Endothelial cell of umbilical vein (primary cell): ENCODE measurements at regions not wholly inside any gene's neighbourhood (a gene's known extent, or its start where the extent isn't known, plus 50 kb on each side); places are given as distances from the start of the nearest gene placed in this dataset.

Experiments used
- BruUV-seq: library from RNA; stranded (reverse); fragments of 400-500 nt; replicated peaks from 2 replicates; lab custom pipeline; 2021; lab: Mats Ljungman, UMichigan
- CTCF ChIA-PET: fragments of 300-600, 350-600 bp; sonication (Branson Sonifier 250); formaldehyde crosslinking; loops from one replicate; lab custom pipeline; 2021; ENCODE audit warnings: antibody characterized with exemption, inconsistent platforms; lab: Charles Lee
- POLR2A ChIA-PET: fragments of 300-600, 350-600 bp; sonication (Branson Sonifier 250); formaldehyde crosslinking; loops from one replicate; lab custom pipeline; 2021; ENCODE audit warnings: antibody characterized with exemption, inconsistent platforms; lab: Charles Lee
- DNase-seq: peaks from one replicate; pipeline ENCODE4 v3.0.0-alpha.2; 2011; ENCODE audit warnings: low read depth, low spot score
- FAIRE-seq: peaks from 2 replicates; lab custom pipeline; 2011; peaks lifted over from hg19 to GRCh38; lab: Jason Lieb, UNC
- H2AFZ ChIP-seq: 2 replicates; pipeline ENCODE4 v1.6.0; 2012; ENCODE audit warnings: low read depth, low read length, control low read depth, inconsistent platforms
- H3K27ac ChIP-seq: 2 replicates; pipeline ENCODE4 v1.5.1; 2011; ENCODE audit warnings: low read depth, mild to moderate bottlenecking, control low read depth, low read length, moderate library complexity; ENCODE audit not compliant: insufficient read depth
- H3K27me3 ChIP-seq, 2 experiments: 2 replicates each; pipeline versions ENCODE4 v1.6.0 to v1.6.1; 2011; ENCODE audit warnings: low read length in 2 of 2, mixed read lengths in 1 of 2; ENCODE audit not compliant: control insufficient read depth in 2 of 2, insufficient read depth in 2 of 2
- H3K36me3 ChIP-seq, 2 experiments: 2 replicates in 1 of 2; 3 replicates in 1 of 2; pipeline ENCODE4 v1.5.1; 2011; ENCODE audit warnings: low read length in 2 of 2, mild to moderate bottlenecking in 1 of 2, moderate library complexity in 1 of 2; ENCODE audit not compliant: control insufficient read depth in 2 of 2, insufficient read depth in 2 of 2; ENCODE audit errors: extremely low read depth in 1 of 2
- H3K4me1 ChIP-seq: 3 replicates; pipeline ENCODE4 v1.5.1; 2011; ENCODE audit warnings: mild to moderate bottlenecking, low read length; ENCODE audit not compliant: control insufficient read depth, insufficient read depth; ENCODE audit errors: extremely low read depth
- H3K4me2 ChIP-seq: 2 replicates; pipeline ENCODE4 v1.6.1; 2011; ENCODE audit warnings: low read length, control low read depth, mixed read lengths; ENCODE audit not compliant: insufficient read depth
- H3K4me3 ChIP-seq, 3 experiments: fragments of 200-600 bp in 1 of 3; sonication (generic), shearing (Covaris generic) in 1 of 3; replicated peaks in 1 of 3; 2 replicates each; pipeline ENCODE4 v1.5.1; 2011 to 2016; ENCODE audit warnings: control low read depth in 3 of 3, low read length in 3 of 3, mild to moderate bottlenecking in 2 of 3, inconsistent platforms in 1 of 3, low read depth in 1 of 3, moderate library complexity in 1 of 3; ENCODE audit not compliant: insufficient read depth in 1 of 3
- H3K79me2 ChIP-seq: 2 replicates; pipeline ENCODE4 v1.6.0; 2012; ENCODE audit warnings: low read length, inconsistent platforms; ENCODE audit not compliant: control insufficient read depth, insufficient read depth
- H3K9ac ChIP-seq: replicated peaks from 2 replicates; pipeline ENCODE3; 2011; ENCODE audit warnings: low read length, control low read depth; ENCODE audit not compliant: insufficient read depth; ENCODE audit errors: extremely low read depth
- H3K9me1 ChIP-seq: replicated peaks from 3 replicates; pipeline ENCODE4 v1.6.0; 2011; ENCODE audit warnings: mild to moderate bottlenecking, low read length; ENCODE audit not compliant: control insufficient read depth, insufficient read depth; ENCODE audit errors: extremely low read depth
- H3K9me3 ChIP-seq: replicated peaks from 2 replicates; pipeline ENCODE4 v1.5.1; 2012; ENCODE audit warnings: low read length, inconsistent platforms; ENCODE audit not compliant: control insufficient read depth, insufficient read depth
- H4K20me1 ChIP-seq: replicated peaks from 2 replicates; pipeline ENCODE3; 2011; ENCODE audit warnings: mild to moderate bottlenecking, low read length; ENCODE audit not compliant: control insufficient read depth, insufficient read depth; ENCODE audit errors: extremely low read depth
- EZH2 ChIP-seq: IDR thresholded peaks from 2 replicates; pipeline ENCODE4 v1.6.1; 2012; ENCODE audit warnings: borderline replicate concordance, low read depth, mild to moderate bottlenecking, moderate library complexity, low read length, inconsistent platforms; ENCODE audit not compliant: severe bottlenecking
- FOS ChIP-seq: IDR thresholded peaks from 2 replicates; pipeline ENCODE4 v1.6.1; 2011; ENCODE audit warnings: mild to moderate bottlenecking, low read length, moderate library complexity, borderline replicate concordance; ENCODE audit not compliant: insufficient read depth
- GATA2 ChIP-seq: IDR thresholded peaks from 2 replicates; pipeline ENCODE4 v1.7.0; 2011; ENCODE audit warnings: low read depth, mild to moderate bottlenecking, moderate library complexity, mixed read lengths, low read length; ENCODE audit not compliant: insufficient read length, insufficient read depth
- JUN ChIP-seq: IDR thresholded peaks from 2 replicates; pipeline ENCODE4 v1.6.1; 2011; ENCODE audit warnings: borderline replicate concordance, low read depth; ENCODE audit not compliant: insufficient read length, insufficient read depth
- MYC ChIP-seq: IDR thresholded peaks from one replicate; pipeline ENCODE4 v1.6.1; 2011; ENCODE audit warnings: mild to moderate bottlenecking, low read depth, low read length
- POLR2A ChIP-seq: IDR thresholded peaks from 2 replicates; pipeline ENCODE4 v1.6.1; 2012; ENCODE audit warnings: low read depth, mild to moderate bottlenecking, control low read depth, low read length
- POLR2AphosphoS5 ChIP-seq: IDR thresholded peaks from 2 replicates; pipeline ENCODE4 v1.6.1; 2012; ENCODE audit warnings: low read depth, mild to moderate bottlenecking, control low read depth, low read length, moderate library complexity; ENCODE audit not compliant: insufficient read depth
- dilution Hi-C: fragments of 300-500 bp; cut with MboI; formaldehyde crosslinking; loops from one replicate; pipeline ENCODE4 v1.15.0; 2019; ENCODE audit warnings: low sequenced_read_pairs; ENCODE audit not compliant: extremely low pct_ligation_motif_present
- intact Hi-C: fragments of 100-400 bp; cut with micrococcal nuclease; formaldehyde crosslinking; loops from one replicate; pipeline ENCODE4 v1.10.0; 2022
- TF ChIP-seq, protein P1 (sequence below): IDR thresholded peaks from 2 replicates; pipeline ENCODE4 v1.6.1; 2011; ENCODE audit not compliant: insufficient read depth, insufficient read length
- TF ChIP-seq, protein P2 (sequence below), 2 donors: IDR thresholded peaks; 1 replicate in 1 of 2; 2 replicates in 1 of 2; pipeline ENCODE4 v1.5.1; 2011; ENCODE audit warnings: low read length in 2 of 2, mild to moderate bottlenecking in 2 of 2, moderate library complexity in 2 of 2, control low read depth in 1 of 2, inconsistent platforms in 1 of 2, low read depth in 1 of 2; ENCODE audit not compliant: insufficient read depth in 1 of 2; ENCODE audit errors: extremely low read depth in 1 of 2

DNA sequence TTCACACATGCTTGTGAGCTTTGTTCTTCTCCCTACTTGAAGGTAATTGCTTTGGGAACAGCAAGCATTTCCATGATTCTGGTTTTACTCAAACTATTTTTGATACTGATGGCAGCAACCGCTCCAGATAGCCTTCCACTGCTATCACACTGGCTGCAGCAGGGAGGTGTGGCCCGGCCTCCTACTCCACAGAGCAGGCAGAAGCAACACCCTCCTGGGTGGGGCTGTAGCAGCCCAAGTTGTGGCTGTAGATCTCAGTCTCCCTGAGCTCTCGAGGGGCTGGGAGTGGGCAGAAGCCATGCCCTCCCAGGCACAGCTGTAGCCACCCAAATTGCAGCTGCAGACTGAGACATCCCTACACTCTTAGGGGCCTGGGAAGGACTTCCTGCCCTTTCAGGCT is 878.8 kb upstream of the GBE1 start:
- DNase-seq = no peak
- no peak for FAIRE-seq
- Histone ChIP-seq H3K27me3 (no peaks in the 10 kb centered on the region), H3K79me2 (no peaks in the 10 kb centered on the region), H3K4me1 (no peaks in the 10 kb centered on the region), H4K20me1 (no peaks in the 10 kb centered on the region), H3K9ac (no peak overlapping the region), H3K9me1 (no peaks in the 10 kb centered on the region), H3K27ac (no peak overlapping the region), H3K36me3 (no peaks in the 10 kb centered on the region), H3K4me3 (no peak overlapping the region), H2AFZ (no peak overlapping the region), H3K4me2 (no peak overlapping the region), H3K9me3 (peaks cover 1% of the 10 kb centered on the region)
- intact Hi-C loops (no loop called here), dilution Hi-C loops (no loop called here)
- ChIA-PET CTCF (no interaction called here), POLR2A (no interaction called here)
- BruUV-seq = no TSS peak
- TF ChIP-seq JUN (no peak), EZH2 (no peak), POLR2A (no peak), POLR2AphosphoS5 (no peak), FOS (no peak)
- TF ChIP-seq, protein P1, sequence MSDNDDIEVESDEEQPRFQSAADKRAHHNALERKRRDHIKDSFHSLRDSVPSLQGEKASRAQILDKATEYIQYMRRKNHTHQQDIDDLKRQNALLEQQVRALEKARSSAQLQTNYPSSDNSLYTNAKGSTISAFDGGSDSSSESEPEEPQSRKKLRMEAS = no peak

DNA sequence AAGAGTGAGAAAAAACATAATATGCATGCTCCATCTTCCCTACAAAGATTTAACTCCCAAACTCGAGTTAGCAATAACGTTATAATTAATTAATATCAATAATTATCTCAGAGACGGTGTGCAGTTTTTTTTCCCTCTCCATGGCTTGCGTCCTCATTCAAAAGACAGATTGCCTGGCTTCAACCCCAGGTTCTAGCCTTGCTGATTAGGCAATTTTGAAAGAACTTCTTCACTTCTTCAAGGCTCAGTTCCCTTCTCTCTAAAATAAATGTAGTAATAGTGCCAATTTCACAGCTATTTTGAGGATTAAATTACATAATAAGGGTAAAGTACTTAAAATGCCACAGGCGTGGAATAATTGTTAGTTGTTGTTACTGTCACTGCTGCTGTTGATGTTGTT is 876.1 kb upstream of the GBE1 start:
- no TSS peak for BruUV-seq
- H3K36me3 ChIP-seq = no peaks in the 10 kb centered on the region
- FAIRE-seq (no peak), DNase-seq (no peak)
- H3K27ac ChIP-seq = no peak overlapping the region
- no peaks in the 10 kb centered on the region for H3K27me3 ChIP-seq
- dilution Hi-C loops (no loop called here), intact Hi-C loops (no loop called here)
- no peak for TF ChIP-seq JUN
- no peak for TF ChIP-seq POLR2AphosphoS5
- TF ChIP-seq GATA2 = no peak
- TF ChIP-seq, protein P1 = no peak
- TF ChIP-seq MYC = no peak
- TF ChIP-seq EZH2 = no peak
- no peak for TF ChIP-seq POLR2A
- TF ChIP-seq, protein P2, sequence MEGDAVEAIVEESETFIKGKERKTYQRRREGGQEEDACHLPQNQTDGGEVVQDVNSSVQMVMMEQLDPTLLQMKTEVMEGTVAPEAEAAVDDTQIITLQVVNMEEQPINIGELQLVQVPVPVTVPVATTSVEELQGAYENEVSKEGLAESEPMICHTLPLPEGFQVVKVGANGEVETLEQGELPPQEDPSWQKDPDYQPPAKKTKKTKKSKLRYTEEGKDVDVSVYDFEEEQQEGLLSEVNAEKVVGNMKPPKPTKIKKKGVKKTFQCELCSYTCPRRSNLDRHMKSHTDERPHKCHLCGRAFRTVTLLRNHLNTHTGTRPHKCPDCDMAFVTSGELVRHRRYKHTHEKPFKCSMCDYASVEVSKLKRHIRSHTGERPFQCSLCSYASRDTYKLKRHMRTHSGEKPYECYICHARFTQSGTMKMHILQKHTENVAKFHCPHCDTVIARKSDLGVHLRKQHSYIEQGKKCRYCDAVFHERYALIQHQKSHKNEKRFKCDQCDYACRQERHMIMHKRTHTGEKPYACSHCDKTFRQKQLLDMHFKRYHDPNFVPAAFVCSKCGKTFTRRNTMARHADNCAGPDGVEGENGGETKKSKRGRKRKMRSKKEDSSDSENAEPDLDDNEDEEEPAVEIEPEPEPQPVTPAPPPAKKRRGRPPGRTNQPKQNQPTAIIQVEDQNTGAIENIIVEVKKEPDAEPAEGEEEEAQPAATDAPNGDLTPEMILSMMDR (IDR thresholded peaks at IDR 0.05; ENCODE audit: extremely low read depth in 1 of 2, insufficient read depth in 1 of 2, low read depth in 1 of 2, low read length in 2 of 2) = no peak
- no peak for TF ChIP-seq FOS
- POLR2A ChIA-PET = interaction anchor here (0.6 kb wide), 1 partner anchor 427 kb away, joined by 3 read pairs; no protein-coding TSS in a partner anchor
- CTCF ChIA-PET = no interaction called here
- no peaks in the 10 kb centered on the region for H3K9me1 ChIP-seq
- no peak overlapping the region for H3K4me3 ChIP-seq
- H3K4me2 ChIP-seq = no peak overlapping the region
- H3K79me2 ChIP-seq = no peaks in the 10 kb centered on the region
- H4K20me1 ChIP-seq = no peaks in the 10 kb centered on the region
- no peaks in the 10 kb centered on the region for H3K4me1 ChIP-seq
- no peak overlapping the region for H3K9ac ChIP-seq
- peaks cover 3% of the 10 kb centered on the region for H3K9me3 ChIP-seq
- no peak overlapping the region for H2AFZ ChIP-seq
